Ectodermal cell (in vitro differentiated cells): ENCODE measurements at regions not wholly inside any gene's neighbourhood (a gene's known extent, or its start where the extent isn't known, plus 50 kb on each side); places are given as distances from the start of the nearest gene placed in this dataset.
"Not testable (repeated sequence)": the region's sequence is repeated elsewhere in the genome, so short reads cannot be mapped to it uniquely, and the experiment has no call there.

Source experiments
- H3K27ac ChIP-seq: 2 replicates; pipeline ENCODE4 v1.7.0; 2013; ENCODE audit warnings: mild to moderate bottlenecking, low read depth, low read length; ENCODE audit not compliant: insufficient read depth, poor library complexity, severe bottlenecking
- H3K27me3 ChIP-seq: 2 replicates; pipeline ENCODE4 v1.7.0; 2013; ENCODE audit warnings: mild to moderate bottlenecking, low read length; ENCODE audit not compliant: insufficient read depth, control insufficient read depth, poor library complexity, severe bottlenecking
- H3K36me3 ChIP-seq: one replicate; pipeline ENCODE4 v1.7.0; 2013; ENCODE audit warnings: low read length; ENCODE audit not compliant: control insufficient read depth, insufficient read depth
- H3K4me1 ChIP-seq: one replicate; pipeline ENCODE4 v1.7.0; 2013; ENCODE audit warnings: low read length; ENCODE audit not compliant: control insufficient read depth, insufficient read depth
- H3K4me3 ChIP-seq: 2 replicates; pipeline ENCODE4 v1.7.0; 2013; ENCODE audit warnings: low read depth, low read length, control low read depth; ENCODE audit not compliant: insufficient read depth
- H3K9me3 ChIP-seq: 2 replicates; pipeline ENCODE4 v1.7.0; 2013; ENCODE audit warnings: mild to moderate bottlenecking, low read length, moderate library complexity; ENCODE audit not compliant: control insufficient read depth
- WGBS, 2 experiments: methylation state at CpG; one replicate each; pipeline ENCODE4 v1.1.7; 2013; ENCODE audit warnings: missing lambda C conversion rate in 2 of 2; 5-methylcytosine and 5-hydroxymethylcytosine counted together

DNA sequence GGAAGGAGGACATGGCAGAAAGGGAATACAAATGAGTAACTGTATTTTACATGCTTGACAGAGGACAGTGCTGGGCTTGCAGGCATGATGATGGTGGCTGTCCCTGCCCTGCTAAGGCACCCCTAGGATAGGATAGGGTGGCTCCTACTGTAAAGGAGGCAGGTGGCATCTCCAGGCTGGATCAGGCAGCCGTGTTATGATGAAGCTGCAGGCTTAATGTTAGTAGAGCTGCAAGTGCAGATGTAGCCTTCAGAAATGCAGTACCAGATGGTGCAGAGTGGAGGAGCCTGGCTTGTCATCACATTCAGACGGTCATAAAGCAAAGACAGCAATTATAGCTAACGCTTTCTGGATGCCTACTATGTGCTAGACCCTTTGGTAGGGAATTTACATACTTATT lies 287.9 kb upstream of the PODXL start:
- no peaks in the 10 kb centered on the region for H3K9me3 ChIP-seq
- no peak overlapping the region for H3K27ac ChIP-seq
- H3K4me3 ChIP-seq = no peak overlapping the region
- H3K4me1 ChIP-seq = no peaks in the 10 kb centered on the region
- no peaks in the 10 kb centered on the region for H3K36me3 ChIP-seq
- H3K27me3 ChIP-seq = no peaks in the 10 kb centered on the region
- whole genome bisulfite sequencing, 2 experiments = 85 to 90% methylated on average over 3 of the region's 3 CpGs

DNA sequence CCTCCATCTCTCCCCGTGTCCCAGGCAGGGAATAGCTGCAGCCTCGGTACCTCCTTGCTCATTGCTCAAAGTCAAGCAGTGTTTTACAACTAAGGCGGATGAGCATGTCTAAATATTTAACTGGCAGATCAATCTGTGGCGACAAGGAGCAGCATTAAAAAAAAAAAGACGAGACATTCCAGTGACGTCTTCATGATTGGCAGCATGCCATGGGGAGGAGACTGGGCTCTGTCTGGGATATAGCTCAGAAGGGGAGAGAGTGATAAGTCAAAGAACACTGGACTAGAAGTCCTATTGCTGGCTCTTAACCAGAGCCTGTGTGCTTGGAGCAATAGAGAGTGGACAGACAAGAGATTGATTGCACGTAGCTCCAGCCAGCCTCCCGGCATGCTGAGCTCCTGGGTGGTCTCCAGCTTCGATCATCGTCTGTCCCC lies 287.5 kb upstream of the PODXL start:
- Histone ChIP-seq H3K36me3 (no peaks in the 10 kb centered on the region), H3K27ac (no peak overlapping the region), H3K27me3 (no peaks in the 10 kb centered on the region), H3K4me3 (no peak overlapping the region), H3K9me3 (no peaks in the 10 kb centered on the region), H3K4me1 (no peaks in the 10 kb centered on the region)
- 88% methylated on average over 10 of the region's 10 CpGs for WGBS, 2 experiments

DNA sequence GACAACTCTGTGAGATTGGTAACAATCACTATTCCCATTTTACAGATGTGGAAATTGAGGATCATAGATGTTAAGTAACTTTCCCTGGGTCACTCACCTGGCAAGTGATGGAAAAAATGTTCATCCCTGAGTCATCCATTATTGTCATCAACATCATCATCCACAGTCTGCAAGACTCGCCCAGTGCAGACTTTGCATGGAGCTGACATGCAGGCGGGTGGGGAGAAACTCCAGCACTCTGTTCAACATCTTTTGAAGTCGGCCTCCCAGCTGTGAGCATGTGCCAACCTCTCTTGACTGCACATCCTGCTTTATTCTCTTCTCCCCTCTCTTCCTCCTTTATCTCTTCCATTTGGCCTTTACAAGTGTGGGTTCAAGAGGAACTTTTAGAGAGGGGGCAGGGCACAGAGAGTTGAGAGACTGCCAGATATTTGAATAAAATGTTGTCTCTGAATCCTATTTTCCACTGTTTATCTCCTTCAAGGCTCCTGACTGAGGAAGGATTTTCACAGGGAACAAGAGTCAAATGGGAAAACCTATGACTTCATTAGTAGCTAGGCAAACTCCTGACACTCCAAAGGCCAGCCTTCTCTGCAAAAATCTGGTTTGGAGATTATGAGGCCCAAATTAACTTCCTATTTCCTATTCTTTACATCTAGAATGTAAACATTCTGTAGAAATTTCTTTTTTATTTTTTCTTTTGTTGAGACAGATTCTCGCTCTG lies 283.7 kb upstream of the PODXL start:
- WGBS, 2 experiments = 94 to 97% methylated on average over 4 of the region's 4 CpGs
- Histone ChIP-seq H3K4me3 (no peak overlapping the region), H3K27ac (no peak overlapping the region), H3K27me3 (no peaks in the 10 kb centered on the region), H3K36me3 (no peaks in the 10 kb centered on the region), H3K9me3 (no peaks in the 10 kb centered on the region), H3K4me1 (no peaks in the 10 kb centered on the region)

DNA sequence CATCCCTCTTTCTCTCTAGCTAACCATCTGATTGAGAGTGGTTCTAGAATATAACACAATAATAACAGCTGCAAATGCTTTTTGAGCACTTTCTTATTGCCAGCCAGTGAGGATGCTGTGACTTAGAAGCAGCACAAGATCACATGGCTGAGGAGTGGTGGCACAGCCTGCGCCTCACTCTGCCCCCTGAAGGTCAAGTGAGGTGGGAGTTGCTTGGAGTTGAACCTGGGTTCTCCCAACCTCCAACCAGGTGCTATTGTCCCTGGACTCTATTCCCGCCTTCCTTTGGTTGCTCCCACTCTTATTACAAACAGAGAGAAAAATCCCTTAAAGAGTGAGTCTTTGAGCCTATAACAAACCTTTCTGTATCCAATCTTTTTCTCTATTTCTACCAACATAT lies 280.3 kb upstream of the PODXL start:
- Histone ChIP-seq H3K27ac (no peak overlapping the region), H3K4me3 (no peak overlapping the region), H3K4me1 (no peaks in the 10 kb centered on the region), H3K27me3 (no peaks in the 10 kb centered on the region), H3K9me3 (no peaks in the 10 kb centered on the region), H3K36me3 (no peaks in the 10 kb centered on the region)
- WGBS, 2 experiments = 60 to 74% methylated on average over 2 of the region's 2 CpGs

DNA sequence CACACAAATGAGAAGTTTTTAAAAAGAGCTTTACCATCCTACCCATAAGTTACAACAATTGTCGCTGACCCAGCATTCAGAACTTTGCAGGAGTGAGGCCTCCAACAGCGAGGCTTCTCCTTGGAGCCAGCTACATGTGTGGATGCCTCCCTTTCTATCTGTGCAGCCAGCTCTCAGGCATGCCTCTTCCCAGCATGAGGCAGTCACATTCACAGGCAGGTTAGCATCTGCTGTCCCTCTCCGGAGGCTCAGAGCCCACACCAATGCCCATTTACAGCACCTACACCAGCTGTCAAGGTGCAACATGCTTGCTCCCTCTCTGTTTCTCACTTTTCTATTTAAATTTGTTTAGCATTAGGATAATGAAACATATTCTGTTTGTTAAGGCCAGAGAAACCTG lies 278.7 kb upstream of the PODXL start:
- Histone ChIP-seq H3K27me3 (no peaks in the 10 kb centered on the region), H3K4me3 (no peak overlapping the region), H3K27ac (no peak overlapping the region), H3K4me1 (peaks cover 4% of the 10 kb centered on the region), H3K9me3 (no peaks in the 10 kb centered on the region), H3K36me3 (no peaks in the 10 kb centered on the region)
- 78 to 81% methylated on average over 3 of the region's 3 CpGs for WGBS, 2 experiments

DNA sequence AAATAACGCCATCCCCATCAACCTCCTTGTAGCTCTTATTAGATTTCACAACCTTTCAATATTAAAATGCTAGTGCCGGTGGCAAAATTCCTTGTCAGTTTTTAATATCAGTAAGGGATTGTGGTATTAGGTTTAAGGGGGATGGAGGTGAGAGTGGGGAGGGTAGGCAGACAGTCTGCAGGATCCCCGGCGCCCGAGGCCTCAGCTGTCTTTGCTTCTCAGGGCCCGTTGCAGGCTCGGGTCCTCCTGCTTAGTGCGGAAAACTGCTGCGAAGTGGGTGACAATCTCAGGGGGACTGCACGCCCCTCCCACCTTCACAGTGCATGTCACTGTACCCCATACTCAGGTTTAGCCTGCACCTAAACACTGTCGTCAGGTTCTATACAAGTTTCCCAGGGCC lies 274.3 kb upstream of the PODXL start:
- H3K36me3 ChIP-seq = no peaks in the 10 kb centered on the region
- no peak overlapping the region for H3K4me3 ChIP-seq
- no peaks in the 10 kb centered on the region for H3K9me3 ChIP-seq
- WGBS, 2 experiments = 89 to 91% methylated on average over 10 to 11 of the region's 11 CpGs
- H3K27ac ChIP-seq = no peak overlapping the region
- H3K27me3 ChIP-seq = no peaks in the 10 kb centered on the region
- peaks cover 15% of the 10 kb centered on the region for H3K4me1 ChIP-seq

DNA sequence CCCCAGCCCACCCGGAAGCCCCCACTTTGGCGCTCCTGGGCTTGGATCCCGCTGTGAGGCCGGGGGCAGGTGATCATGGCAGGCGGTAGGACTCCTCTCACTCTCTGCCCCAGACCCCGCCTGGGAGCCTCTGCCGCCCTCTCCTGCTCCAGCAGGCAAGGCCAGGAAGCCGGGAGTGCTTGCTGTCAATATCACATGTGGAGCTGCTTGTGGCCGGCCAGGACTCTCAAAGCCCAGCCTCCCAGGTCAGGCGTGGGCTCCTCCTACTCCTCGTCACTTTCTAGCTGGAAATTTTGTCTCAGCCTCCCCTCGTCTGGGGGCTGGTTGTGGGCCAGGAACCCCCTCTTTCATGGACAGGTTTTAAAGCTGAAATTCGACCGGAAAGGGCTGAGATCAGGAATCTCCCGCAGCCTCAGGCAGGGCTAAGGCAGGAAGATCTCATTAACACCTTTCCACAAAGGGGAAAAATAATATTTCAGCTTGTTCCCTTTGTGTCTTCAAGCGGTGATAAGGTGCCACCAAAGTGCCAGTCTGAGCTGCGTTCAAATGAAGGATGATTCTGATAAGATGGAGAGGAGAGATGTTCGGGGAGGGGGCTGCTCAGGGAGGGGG lies 273.6 kb upstream of the PODXL start:
- H3K36me3 ChIP-seq = no peaks in the 10 kb centered on the region
- WGBS, 2 experiments = 24 to 25% methylated on average over 18 of the region's 18 CpGs
- no peak overlapping the region for H3K27ac ChIP-seq
- peaks cover 15% of the 10 kb centered on the region for H3K4me1 ChIP-seq
- no peak overlapping the region for H3K4me3 ChIP-seq
- no peaks in the 10 kb centered on the region for H3K27me3 ChIP-seq
- H3K9me3 ChIP-seq = no peaks in the 10 kb centered on the region

DNA sequence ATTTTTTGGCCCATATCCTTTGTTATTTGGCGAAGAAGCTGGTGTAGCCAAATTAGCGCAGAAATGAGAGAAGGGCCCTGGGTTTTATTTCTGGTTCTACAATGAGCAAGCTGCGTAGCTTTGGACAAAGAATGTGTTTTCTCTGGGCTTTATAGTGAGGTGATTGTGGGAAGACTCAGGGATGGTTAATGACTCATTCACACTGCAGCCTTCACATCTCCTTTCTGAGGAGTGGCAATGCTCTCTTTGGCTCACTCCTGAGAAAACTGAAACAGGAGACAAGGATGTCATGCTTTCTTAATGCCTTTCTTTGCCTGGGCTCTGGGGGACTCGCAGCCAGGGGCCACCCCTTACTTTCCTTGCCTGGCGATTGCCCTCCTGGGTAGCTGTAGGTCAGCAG lies 271.0 kb upstream of the PODXL start:
- H3K4me1 ChIP-seq = peaks cover 15% of the 10 kb centered on the region
- H3K36me3 ChIP-seq = no peaks in the 10 kb centered on the region
- H3K9me3 ChIP-seq = no peaks in the 10 kb centered on the region
- no peak overlapping the region for H3K27ac ChIP-seq
- H3K4me3 ChIP-seq = no peak overlapping the region
- no peaks in the 10 kb centered on the region for H3K27me3 ChIP-seq
- WGBS, 2 experiments = 82 to 85% methylated on average over 5 of the region's 5 CpGs

DNA sequence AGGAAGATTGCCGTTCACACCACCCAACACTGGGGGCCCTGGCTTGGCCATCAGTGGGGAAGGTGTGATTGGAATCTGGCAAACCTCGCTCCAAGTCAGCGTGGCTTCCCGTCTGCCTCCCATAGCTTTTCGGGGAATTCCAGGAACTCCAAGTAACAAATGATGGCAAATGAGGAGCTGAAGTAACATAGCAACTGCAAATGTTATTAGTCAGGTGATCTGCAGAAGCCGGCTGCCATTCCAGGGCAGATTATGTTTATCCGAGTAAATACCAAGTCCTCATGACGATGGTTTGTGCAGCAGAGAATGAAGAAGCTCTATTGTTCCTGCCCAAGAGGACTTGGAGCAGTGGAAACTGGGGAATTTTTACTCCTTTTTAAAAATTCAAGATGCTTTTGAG lies 270.5 kb upstream of the PODXL start:
- Histone ChIP-seq H3K27ac (no peak overlapping the region), H3K9me3 (no peaks in the 10 kb centered on the region), H3K27me3 (no peaks in the 10 kb centered on the region), H3K4me1 (peaks cover 15% of the 10 kb centered on the region), H3K4me3 (no peak overlapping the region), H3K36me3 (no peaks in the 10 kb centered on the region)
- 88 to 89% methylated on average over 8 of the region's 8 CpGs for WGBS, 2 experiments

DNA sequence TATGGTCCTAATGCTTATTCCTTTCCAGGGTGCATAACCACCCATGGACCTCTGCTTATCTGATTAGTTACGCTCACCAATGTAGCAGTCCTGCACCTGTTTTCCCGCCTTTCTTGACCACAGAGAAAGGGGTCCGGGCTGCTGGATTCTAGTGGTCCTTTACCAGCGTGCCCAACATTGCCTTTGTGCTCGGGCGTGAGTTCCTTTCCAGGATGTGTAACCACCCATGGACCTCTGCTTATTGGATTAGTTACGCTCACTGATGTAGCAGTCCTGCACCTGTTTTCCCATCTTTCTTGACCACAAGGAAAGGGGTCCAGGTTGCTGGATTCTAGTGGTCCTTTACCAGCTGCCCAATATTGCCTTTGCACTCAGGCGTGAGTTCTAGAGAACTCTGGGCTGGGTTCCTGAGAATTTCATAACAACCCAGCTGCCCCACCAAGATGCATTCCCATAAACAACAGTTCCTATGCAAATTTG lies 267.6 kb upstream of the PODXL start:
- not testable (repeated sequence) for H3K27me3 ChIP-seq
- WGBS, 2 experiments = 90 to 95% methylated on average over 8 of the region's 8 CpGs

More for the DNA sequence above, 267.6 kb upstream of the PODXL start:
- H3K9me3 ChIP-seq, H3K4me3 ChIP-seq, H3K27ac ChIP-seq, H3K36me3 ChIP-seq, H3K4me1 ChIP-seq: not testable (repeated sequence)
